Type B pancreatic cell (in vitro differentiated cells): ENCODE measurements at regions not wholly inside any gene's neighbourhood (a gene's known extent, or its start where the extent isn't known, plus 50 kb on each side); places are given as distances from the start of the nearest gene placed in this dataset.

Experiments
- DNase-seq: peaks from one replicate; pipeline ENCODE4 v3.0.0; 2021; ENCODE audit warnings: mixed read lengths; ENCODE audit not compliant: unreplicated experiment; ENCODE audit errors: extremely low spot score
- H3K27ac Mint-ChIP-seq: 2 replicates; pipeline ENCODE4 v1.8.0; 2021; ENCODE audit warnings: mild to moderate bottlenecking, mixed read lengths
- H3K27me3 Mint-ChIP-seq: 2 replicates; pipeline ENCODE4 v1.8.0; 2021; ENCODE audit warnings: mixed read lengths
- H3K36me3 Mint-ChIP-seq: 2 replicates; pipeline ENCODE4 v1.8.0; 2021; ENCODE audit warnings: mixed read lengths
- H3K4me1 Mint-ChIP-seq: one replicate; pipeline ENCODE4 v1.8.0; 2021; ENCODE audit warnings: mixed read lengths; ENCODE audit not compliant: unreplicated experiment
- H3K4me3 Mint-ChIP-seq: 2 replicates; pipeline ENCODE4 v1.8.0; 2021; ENCODE audit warnings: mild to moderate bottlenecking, mixed read lengths
- H3K9me3 Mint-ChIP-seq: 2 replicates; pipeline ENCODE4 v1.8.0; 2021; ENCODE audit warnings: mixed read lengths
- TF ChIP-seq, protein P1 (sequence below): fragments of 200-600 bp; sonication (generic); conservative IDR thresholded peaks from 2 replicates; pipeline ENCODE4 v1.5.0; 2021; ENCODE audit warnings: antibody characterized with exemption, mild to moderate bottlenecking

- H3K36me3 Mint-ChIP-seq, result no peaks in the 10 kb centered on the region
- H3K27ac Mint-ChIP-seq, result no peak overlapping the region
- no peak overlapping the region for H3K4me3 Mint-ChIP-seq
- TF ChIP-seq, protein P1, sequence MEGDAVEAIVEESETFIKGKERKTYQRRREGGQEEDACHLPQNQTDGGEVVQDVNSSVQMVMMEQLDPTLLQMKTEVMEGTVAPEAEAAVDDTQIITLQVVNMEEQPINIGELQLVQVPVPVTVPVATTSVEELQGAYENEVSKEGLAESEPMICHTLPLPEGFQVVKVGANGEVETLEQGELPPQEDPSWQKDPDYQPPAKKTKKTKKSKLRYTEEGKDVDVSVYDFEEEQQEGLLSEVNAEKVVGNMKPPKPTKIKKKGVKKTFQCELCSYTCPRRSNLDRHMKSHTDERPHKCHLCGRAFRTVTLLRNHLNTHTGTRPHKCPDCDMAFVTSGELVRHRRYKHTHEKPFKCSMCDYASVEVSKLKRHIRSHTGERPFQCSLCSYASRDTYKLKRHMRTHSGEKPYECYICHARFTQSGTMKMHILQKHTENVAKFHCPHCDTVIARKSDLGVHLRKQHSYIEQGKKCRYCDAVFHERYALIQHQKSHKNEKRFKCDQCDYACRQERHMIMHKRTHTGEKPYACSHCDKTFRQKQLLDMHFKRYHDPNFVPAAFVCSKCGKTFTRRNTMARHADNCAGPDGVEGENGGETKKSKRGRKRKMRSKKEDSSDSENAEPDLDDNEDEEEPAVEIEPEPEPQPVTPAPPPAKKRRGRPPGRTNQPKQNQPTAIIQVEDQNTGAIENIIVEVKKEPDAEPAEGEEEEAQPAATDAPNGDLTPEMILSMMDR, result no peak
- H3K9me3 Mint-ChIP-seq, result no peaks in the 10 kb centered on the region
- peaks cover 60% of the 10 kb centered on the region for H3K27me3 Mint-ChIP-seq
- H3K4me1 Mint-ChIP-seq, result no peaks in the 10 kb centered on the region
- no peak for DNase-seq
These were observed 67.8 kb upstream of the MMP2 start for GRCh38 chr16:55411231-55411630.

DNA sequence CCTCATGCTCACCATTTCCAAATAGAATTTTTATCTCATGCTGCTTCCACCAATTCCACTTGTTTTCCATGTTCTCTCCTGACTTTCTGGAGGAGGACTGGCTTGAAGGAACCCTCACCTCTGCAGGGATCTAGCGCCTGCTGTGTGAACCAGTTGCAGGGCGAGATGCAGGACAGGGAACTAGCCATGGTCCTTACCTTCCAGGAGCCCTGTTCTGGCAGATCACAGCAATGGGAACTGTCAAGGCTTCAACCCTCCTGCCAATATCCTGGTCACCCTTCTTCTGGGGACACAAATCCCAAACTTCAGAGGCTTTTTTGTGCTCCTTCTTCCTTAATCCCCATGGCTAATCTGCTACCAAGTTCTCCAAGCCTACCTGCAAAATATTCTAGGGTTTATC, 60.4 kb upstream of the MMP2 start:
- no peak for DNase-seq
- H3K27ac Mint-ChIP-seq, result no peak overlapping the region
- no peak overlapping the region for H3K4me3 Mint-ChIP-seq
- TF ChIP-seq, protein P1, result no peak
- H3K27me3 Mint-ChIP-seq, result peaks cover 79% of the 10 kb centered on the region
- no peaks in the 10 kb centered on the region for H3K9me3 Mint-ChIP-seq
- no peaks in the 10 kb centered on the region for H3K4me1 Mint-ChIP-seq
- no peaks in the 10 kb centered on the region for H3K36me3 Mint-ChIP-seq

DNA sequence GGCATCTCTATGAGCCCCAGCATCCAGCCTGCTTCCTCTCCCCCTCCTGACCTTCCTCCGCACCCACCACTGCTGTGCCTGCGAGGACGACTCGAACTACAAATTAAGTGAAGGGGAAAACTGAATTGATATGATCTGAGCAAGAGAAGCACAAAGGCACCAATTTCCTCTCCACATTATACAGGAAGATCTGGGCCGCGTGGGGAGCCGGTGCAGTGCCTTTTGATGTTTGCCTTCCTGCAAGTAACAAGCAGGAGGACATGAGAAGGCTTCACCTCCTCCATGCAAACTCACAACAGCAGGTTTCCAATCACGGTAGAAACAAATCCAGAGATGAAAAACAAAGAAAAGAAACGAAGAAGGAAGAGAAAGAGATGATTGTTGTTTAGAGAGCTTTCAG, 57.8 kb upstream of the MMP2 start:
- Mint-ChIP-seq H3K27ac (no peak overlapping the region), H3K27me3 (peaks cover 71% of the 10 kb centered on the region), H3K4me1 (no peaks in the 10 kb centered on the region), H3K4me3 (no peak overlapping the region), H3K9me3 (no peaks in the 10 kb centered on the region), H3K36me3 (no peaks in the 10 kb centered on the region)
- TF ChIP-seq, protein P1, result no peak
- no peak for DNase-seq

DNA sequence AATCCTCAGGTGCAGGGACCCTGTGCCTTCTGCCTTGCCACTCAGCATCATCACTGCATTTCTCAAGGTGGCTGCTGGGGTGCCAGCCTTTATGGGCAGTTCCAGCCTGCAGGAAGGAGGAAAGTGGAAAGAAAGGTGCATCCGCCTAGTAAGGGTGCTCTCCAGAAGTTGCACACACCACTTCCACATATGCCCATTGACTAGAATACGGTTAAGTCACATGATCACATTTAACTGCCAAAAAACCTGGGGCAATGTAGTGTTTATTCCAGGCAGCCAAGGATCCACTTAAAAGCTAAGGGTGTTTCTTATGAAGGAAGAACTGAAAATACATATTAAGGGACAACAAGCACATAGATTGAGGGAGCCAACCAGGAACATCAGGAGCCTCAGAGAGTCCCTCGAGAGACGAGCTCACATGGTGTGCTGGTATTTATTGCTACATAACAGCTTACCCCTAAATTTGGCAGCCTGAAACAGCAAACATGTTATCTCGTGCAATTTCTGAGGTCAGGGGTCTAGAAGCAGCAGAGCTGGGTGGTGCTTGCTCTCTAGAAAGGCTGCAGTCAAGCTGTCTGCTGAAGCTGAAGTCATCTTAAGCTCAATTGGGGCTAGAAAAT, 52.0 kb upstream of the MMP2 start:
- Mint-ChIP-seq H3K27ac (no peak overlapping the region), H3K4me3 (no peak overlapping the region), H3K36me3 (no peaks in the 10 kb centered on the region), H3K9me3 (no peaks in the 10 kb centered on the region), H3K27me3 (peaks cover 32% of the 10 kb centered on the region), H3K4me1 (no peaks in the 10 kb centered on the region)
- TF ChIP-seq, protein P1, result no peak
- no peak for DNase-seq
